ENCODE measurements at regions not wholly inside any gene's neighbourhood (a gene's known extent, or its start where the extent isn't known, plus 50 kb on each side); places are given as distances from the start of the nearest gene placed in this dataset.

GRCh38 chr6:166862287-166862977 is 93.9 kb downstream of the RNASET2 start:
- no peak for TF ChIP-seq POLR2A (IDR thresholded peaks at IDR 0.05)
- no peak for TF ChIP-seq CTCF (IDR thresholded peaks at IDR 0.05)
- no peak for TF ChIP-seq EP300 (IDR thresholded peaks at IDR 0.05)

Data from tibial nerve (tissue), 4 donors.